OCI-LY7 (cell line): ENCODE measurements at regions not wholly inside any gene's neighbourhood (a gene's known extent, or its start where the extent isn't known, plus 50 kb on each side); places are given as distances from the start of the nearest gene placed in this dataset.

Experiments
- EZH2phosphoT487 ChIP-seq: fragments of 200-600 bp; sonication (generic); IDR thresholded peaks from 2 replicates; pipeline ENCODE4 v1.6.1; 2018; ENCODE audit warnings: low read depth, borderline replicate concordance, mild to moderate bottlenecking, mixed run types, antibody characterized with exemption, low read length, moderate library complexity, mixed read lengths
- TF ChIP-seq, protein P1 (sequence below): fragments of 200-600 bp; sonication (generic); conservative IDR thresholded peaks from 2 replicates; pipeline ENCODE4 v1.5.1; 2014; ENCODE audit warnings: mild to moderate bottlenecking, antibody characterized with exemption, low read length, moderate library complexity, mixed read lengths

DNA sequence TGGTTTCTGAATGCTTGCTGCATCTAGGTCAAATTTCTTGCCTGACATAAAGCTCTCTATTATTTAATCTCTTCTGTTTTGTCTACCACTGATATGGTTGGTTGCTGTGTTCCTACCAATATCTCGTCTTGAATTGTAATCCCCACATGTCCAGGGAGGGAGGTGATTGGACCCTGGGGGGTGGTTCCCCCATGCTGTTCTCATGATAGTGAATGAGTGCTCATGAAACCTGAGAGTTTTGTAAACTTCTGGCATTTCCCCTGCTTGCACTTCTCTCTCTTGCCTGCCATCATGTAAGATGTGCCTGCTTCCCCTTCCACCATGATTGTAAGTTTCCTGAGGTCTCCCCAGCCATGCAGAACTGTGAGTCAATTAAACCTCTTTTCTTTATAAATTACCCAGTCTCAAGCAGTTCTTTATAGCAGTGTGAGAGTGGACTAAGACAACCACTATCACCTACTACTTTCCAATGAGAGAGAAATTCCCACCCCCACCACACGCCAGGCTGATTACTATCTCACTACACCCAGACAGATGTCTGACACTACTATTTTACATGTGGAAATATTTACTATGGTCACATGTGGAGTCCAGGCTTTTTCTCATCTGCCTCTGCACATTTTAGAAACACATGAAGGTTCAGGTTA, 69.2 kb upstream of the ATP2B1 start:
- TF ChIP-seq, protein P1, sequence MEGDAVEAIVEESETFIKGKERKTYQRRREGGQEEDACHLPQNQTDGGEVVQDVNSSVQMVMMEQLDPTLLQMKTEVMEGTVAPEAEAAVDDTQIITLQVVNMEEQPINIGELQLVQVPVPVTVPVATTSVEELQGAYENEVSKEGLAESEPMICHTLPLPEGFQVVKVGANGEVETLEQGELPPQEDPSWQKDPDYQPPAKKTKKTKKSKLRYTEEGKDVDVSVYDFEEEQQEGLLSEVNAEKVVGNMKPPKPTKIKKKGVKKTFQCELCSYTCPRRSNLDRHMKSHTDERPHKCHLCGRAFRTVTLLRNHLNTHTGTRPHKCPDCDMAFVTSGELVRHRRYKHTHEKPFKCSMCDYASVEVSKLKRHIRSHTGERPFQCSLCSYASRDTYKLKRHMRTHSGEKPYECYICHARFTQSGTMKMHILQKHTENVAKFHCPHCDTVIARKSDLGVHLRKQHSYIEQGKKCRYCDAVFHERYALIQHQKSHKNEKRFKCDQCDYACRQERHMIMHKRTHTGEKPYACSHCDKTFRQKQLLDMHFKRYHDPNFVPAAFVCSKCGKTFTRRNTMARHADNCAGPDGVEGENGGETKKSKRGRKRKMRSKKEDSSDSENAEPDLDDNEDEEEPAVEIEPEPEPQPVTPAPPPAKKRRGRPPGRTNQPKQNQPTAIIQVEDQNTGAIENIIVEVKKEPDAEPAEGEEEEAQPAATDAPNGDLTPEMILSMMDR: no peak
- TF ChIP-seq EZH2phosphoT487: no peak
